Colon (tissue), 2 donors: ENCODE measurements at regions not wholly inside any gene's neighbourhood (a gene's known extent, or its start where the extent isn't known, plus 50 kb on each side); places are given as distances from the start of the nearest gene placed in this dataset.
"Not testable (repeated sequence)": the region's sequence is repeated elsewhere in the genome, so short reads cannot be mapped to it uniquely, and the experiment has no call there.

Source experiments
- FAIRE-seq: peaks from 2 replicates; lab custom pipeline; 2012; peaks lifted over from hg19 to GRCh38; lab: Jason Lieb, UNC
- donor health status: control.
- donor health status: control.

GRCh38 chrX:137646472-137646871 lies 80.5 kb downstream of the ZIC3 start:
- no peak for FAIRE-seq

- FAIRE-seq, result no peak
Measured at GRCh38 chrX:137651647-137652046, 85.7 kb downstream of the ZIC3 start.

GRCh38 chrX:137652086-137652485 lies 86.2 kb downstream of the ZIC3 start:
- no peak for FAIRE-seq

- FAIRE-seq, result no peak
Measured at GRCh38 chrX:137654481-137654880, 88.6 kb downstream of the ZIC3 start.

- FAIRE-seq, result no peak
Measured at GRCh38 chrX:137667776-137668175, 101.8 kb downstream of the ZIC3 start.

GRCh38 chrX:137684591-137684990 lies 118.7 kb downstream of the ZIC3 start:
- FAIRE-seq, result no peak

GRCh38 chrX:137695417-137695816 lies 129.5 kb downstream of the ZIC3 start:
- no peak for FAIRE-seq

GRCh38 chrX:137707348-137707747 lies 141.4 kb downstream of the ZIC3 start:
- FAIRE-seq, result no peak

- no peak for FAIRE-seq
Measured at GRCh38 chrX:137742846-137743245, 176.9 kb downstream of the ZIC3 start.

GRCh38 chrX:137743414-137743813 lies 177.5 kb downstream of the ZIC3 start:
- FAIRE-seq, result no peak

- FAIRE-seq, result peak; percentile 89
Measured at GRCh38 chrX:137746289-137746688, 180.4 kb downstream of the ZIC3 start.

- no peak for FAIRE-seq
Measured at GRCh38 chrX:137747244-137748043, 181.5 kb downstream of the ZIC3 start.

- no peak for FAIRE-seq
Measured at GRCh38 chrX:137748827-137749226, 182.9 kb downstream of the ZIC3 start.

GRCh38 chrX:137749246-137749645 lies 183.3 kb downstream of the ZIC3 start:
- no peak for FAIRE-seq

- no peak for FAIRE-seq
Measured at GRCh38 chrX:137771537-137771936, 205.6 kb downstream of the ZIC3 start.

GRCh38 chrX:137792214-137792613 lies 226.3 kb downstream of the ZIC3 start:
- FAIRE-seq, result no peak

GRCh38 chrX:137797926-137798325 lies 232.0 kb downstream of the ZIC3 start:
- FAIRE-seq, result not testable (repeated sequence)

GRCh38 chrX:137823257-137823656 lies 257.3 kb downstream of the ZIC3 start:
- no peak for FAIRE-seq

GRCh38 chrX:137847376-137847775 lies 281.4 kb downstream of the ZIC3 start:
- no peak for FAIRE-seq

GRCh38 chrX:137848266-137848905 lies 282.5 kb downstream of the ZIC3 start:
- no peak for FAIRE-seq

- no peak for FAIRE-seq
Measured at GRCh38 chrX:137852502-137852901, 286.6 kb downstream of the ZIC3 start.

- FAIRE-seq, result no peak
Measured at GRCh38 chrX:137855490-137855889, 289.6 kb downstream of the ZIC3 start.

- no peak for FAIRE-seq
Measured at GRCh38 chrX:137858106-137858505, 292.2 kb downstream of the ZIC3 start.

GRCh38 chrX:137878401-137878800 lies 312.5 kb downstream of the ZIC3 start:
- no peak for FAIRE-seq
